ENCODE measurements at regions not wholly inside any gene's neighbourhood (a gene's known extent, or its start where the extent isn't known, plus 50 kb on each side); places are given as distances from the start of the nearest gene placed in this dataset.

- DNase-seq: no peak
- Mint-ChIP-seq H3K27ac (ENCODE audit: unreplicated experiment) (no peak overlapping the region), H3K9me3 (ENCODE audit: unreplicated experiment) (peaks cover 2% of the 10 kb centered on the region), H3K27me3 (ENCODE audit: unreplicated experiment) (no peaks in the 10 kb centered on the region), H3K36me3 (ENCODE audit: unreplicated experiment) (no peaks in the 10 kb centered on the region), H3K4me1 (ENCODE audit: low read depth, unreplicated experiment) (peaks cover 2% of the 10 kb centered on the region), H3K4me3 (ENCODE audit: unreplicated experiment) (no peak overlapping the region)
- TF ChIP-seq, protein P1, sequence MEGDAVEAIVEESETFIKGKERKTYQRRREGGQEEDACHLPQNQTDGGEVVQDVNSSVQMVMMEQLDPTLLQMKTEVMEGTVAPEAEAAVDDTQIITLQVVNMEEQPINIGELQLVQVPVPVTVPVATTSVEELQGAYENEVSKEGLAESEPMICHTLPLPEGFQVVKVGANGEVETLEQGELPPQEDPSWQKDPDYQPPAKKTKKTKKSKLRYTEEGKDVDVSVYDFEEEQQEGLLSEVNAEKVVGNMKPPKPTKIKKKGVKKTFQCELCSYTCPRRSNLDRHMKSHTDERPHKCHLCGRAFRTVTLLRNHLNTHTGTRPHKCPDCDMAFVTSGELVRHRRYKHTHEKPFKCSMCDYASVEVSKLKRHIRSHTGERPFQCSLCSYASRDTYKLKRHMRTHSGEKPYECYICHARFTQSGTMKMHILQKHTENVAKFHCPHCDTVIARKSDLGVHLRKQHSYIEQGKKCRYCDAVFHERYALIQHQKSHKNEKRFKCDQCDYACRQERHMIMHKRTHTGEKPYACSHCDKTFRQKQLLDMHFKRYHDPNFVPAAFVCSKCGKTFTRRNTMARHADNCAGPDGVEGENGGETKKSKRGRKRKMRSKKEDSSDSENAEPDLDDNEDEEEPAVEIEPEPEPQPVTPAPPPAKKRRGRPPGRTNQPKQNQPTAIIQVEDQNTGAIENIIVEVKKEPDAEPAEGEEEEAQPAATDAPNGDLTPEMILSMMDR (IDR thresholded peaks at IDR 0.05; ENCODE audit: partially characterized antibody, unreplicated experiment): no peak
These were observed 260.3 kb downstream of the CCDC59 start for GRCh38 chr12:82097877-82098276.

GRCh38 chr12:82097438-82097837, 260.7 kb downstream of the CCDC59 start:
- H3K27ac Mint-ChIP-seq (ENCODE audit: unreplicated experiment): no peak overlapping the region
- no peak for DNase-seq
- peaks cover 2% of the 10 kb centered on the region for H3K4me1 Mint-ChIP-seq (ENCODE audit: low read depth, unreplicated experiment)
- peaks cover 2% of the 10 kb centered on the region for H3K9me3 Mint-ChIP-seq (ENCODE audit: unreplicated experiment)
- no peaks in the 10 kb centered on the region for H3K36me3 Mint-ChIP-seq (ENCODE audit: unreplicated experiment)
- TF ChIP-seq, protein P1 (IDR thresholded peaks at IDR 0.05; ENCODE audit: partially characterized antibody, unreplicated experiment): no peak
- H3K4me3 Mint-ChIP-seq (ENCODE audit: unreplicated experiment): no peak overlapping the region
- H3K27me3 Mint-ChIP-seq (ENCODE audit: unreplicated experiment): no peaks in the 10 kb centered on the region

DNA sequence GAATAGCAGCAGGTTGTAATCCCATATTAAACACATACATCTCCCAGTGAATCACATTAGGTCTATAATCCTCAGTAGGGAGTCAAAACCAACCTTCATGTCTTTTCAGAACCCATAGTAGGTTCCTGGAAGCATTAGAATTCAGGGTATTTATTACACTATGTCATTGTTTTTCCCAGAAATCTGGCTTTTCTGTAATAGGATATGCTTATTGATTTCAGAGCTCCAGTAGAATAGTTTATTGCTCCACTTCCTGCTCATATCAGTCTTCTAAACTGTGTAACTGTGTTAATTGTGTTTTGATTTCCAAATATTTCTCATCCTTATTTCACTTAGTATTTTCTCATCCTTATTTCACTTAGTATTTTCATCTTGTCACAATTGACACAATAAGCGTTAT, 268.0 kb downstream of the CCDC59 start:
- Mint-ChIP-seq H3K4me1 (ENCODE audit: low read depth, unreplicated experiment) (no peaks in the 10 kb centered on the region), H3K9me3 (ENCODE audit: unreplicated experiment) (no peaks in the 10 kb centered on the region), H3K27ac (ENCODE audit: unreplicated experiment) (no peak overlapping the region), H3K36me3 (ENCODE audit: unreplicated experiment) (no peaks in the 10 kb centered on the region), H3K4me3 (ENCODE audit: unreplicated experiment) (no peak overlapping the region), H3K27me3 (ENCODE audit: unreplicated experiment) (no peaks in the 10 kb centered on the region)
- no peak for DNase-seq
- TF ChIP-seq, protein P1 (IDR thresholded peaks at IDR 0.05; ENCODE audit: partially characterized antibody, unreplicated experiment): no peak

DNA sequence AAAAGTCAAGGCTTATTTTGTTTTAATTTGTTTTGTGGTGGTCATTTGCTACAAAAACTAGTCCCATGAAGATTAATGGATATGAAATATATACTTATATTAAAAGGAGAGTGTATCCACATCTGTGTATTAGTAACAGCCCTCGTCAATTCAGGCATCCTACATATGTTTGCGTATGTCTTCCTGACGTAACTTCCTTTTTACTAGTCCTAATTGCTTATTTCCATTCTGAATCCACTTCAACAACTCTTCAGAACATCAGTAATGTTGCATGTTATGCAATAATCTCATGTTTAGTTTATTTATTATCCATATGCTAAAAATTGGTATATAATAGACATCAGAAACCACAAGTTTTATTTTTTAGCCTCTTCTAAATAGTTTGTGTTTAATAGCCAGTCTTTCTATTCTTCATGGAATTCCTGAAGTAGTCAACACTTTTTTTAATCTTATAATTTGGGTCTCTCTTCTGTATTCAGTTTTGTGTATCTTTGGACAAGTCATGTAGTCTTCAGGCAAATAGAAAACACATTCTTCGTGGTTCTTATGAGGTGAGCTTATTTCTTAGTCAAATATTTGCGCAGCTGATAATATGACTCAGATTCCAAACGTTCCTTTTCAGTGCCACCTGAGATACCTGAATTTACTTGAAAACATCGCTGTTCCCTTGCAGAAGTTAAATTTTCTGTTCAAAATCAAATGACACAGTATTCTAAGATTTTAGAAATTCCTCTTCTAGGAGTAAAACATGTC, 268.6 kb downstream of the CCDC59 start:
- Mint-ChIP-seq H3K27ac (ENCODE audit: unreplicated experiment) (no peak overlapping the region), H3K4me1 (ENCODE audit: low read depth, unreplicated experiment) (no peaks in the 10 kb centered on the region), H3K27me3 (ENCODE audit: unreplicated experiment) (no peaks in the 10 kb centered on the region)

DNA sequence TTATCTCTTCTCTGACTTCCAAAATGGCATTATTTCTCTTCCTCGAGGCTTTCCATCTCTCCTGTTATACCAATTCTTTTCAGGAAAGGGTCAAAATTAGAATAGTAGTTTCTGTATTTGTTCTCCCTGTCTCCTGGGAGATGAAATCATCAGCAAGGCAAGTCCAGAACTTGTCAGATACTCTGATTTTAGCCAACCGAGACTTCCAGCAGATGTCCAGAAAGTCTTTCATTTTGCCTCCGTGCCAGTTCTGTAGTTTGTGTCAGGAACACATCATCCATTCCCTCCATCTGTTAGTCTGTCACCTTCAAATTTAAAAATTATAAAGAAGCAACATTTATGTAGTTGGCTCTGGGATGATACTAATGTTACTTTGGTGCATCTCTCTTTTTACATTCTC, 275.7 kb downstream of the CCDC59 start:
- H3K36me3 Mint-ChIP-seq (ENCODE audit: unreplicated experiment): peaks cover 4% of the 10 kb centered on the region
- peaks cover 3% of the 10 kb centered on the region for H3K4me1 Mint-ChIP-seq (ENCODE audit: low read depth, unreplicated experiment)
- H3K27me3 Mint-ChIP-seq (ENCODE audit: unreplicated experiment): peaks cover 1% of the 10 kb centered on the region
- DNase-seq: no peak
- H3K27ac Mint-ChIP-seq (ENCODE audit: unreplicated experiment): peak overlapping the region; percentile 45
- no peaks in the 10 kb centered on the region for H3K9me3 Mint-ChIP-seq (ENCODE audit: unreplicated experiment)
- no peak overlapping the region for H3K4me3 Mint-ChIP-seq (ENCODE audit: unreplicated experiment)
- TF ChIP-seq, protein P1 (IDR thresholded peaks at IDR 0.05; ENCODE audit: partially characterized antibody, unreplicated experiment): no peak

More for the DNA sequence above, 268.6 kb downstream of the CCDC59 start:
- Mint-ChIP-seq H3K9me3 (ENCODE audit: unreplicated experiment) (no peaks in the 10 kb centered on the region), H3K36me3 (ENCODE audit: unreplicated experiment) (no peaks in the 10 kb centered on the region), H3K4me3 (ENCODE audit: unreplicated experiment) (no peak overlapping the region)
- no peak for DNase-seq
- TF ChIP-seq, protein P1 (IDR thresholded peaks at IDR 0.05; ENCODE audit: partially characterized antibody, unreplicated experiment): no peak
